HG02798 (cell line): ENCODE measurements at regions not wholly inside any gene's neighbourhood (a gene's known extent, or its start where the extent isn't known, plus 50 kb on each side); places are given as distances from the start of the nearest gene placed in this dataset.
"Not testable (repeated sequence)": the region's sequence is repeated elsewhere in the genome, so short reads cannot be mapped to it uniquely, and the experiment has no call there.

Experiments
- ATAC-seq: cut with Tn5 transposase; IDR thresholded peaks from one replicate; pipeline ENCODE4 v1.9.1; 2021; ENCODE audit warnings: mild to moderate bottlenecking; ENCODE audit not compliant: unreplicated experiment, poor library complexity

DNA sequence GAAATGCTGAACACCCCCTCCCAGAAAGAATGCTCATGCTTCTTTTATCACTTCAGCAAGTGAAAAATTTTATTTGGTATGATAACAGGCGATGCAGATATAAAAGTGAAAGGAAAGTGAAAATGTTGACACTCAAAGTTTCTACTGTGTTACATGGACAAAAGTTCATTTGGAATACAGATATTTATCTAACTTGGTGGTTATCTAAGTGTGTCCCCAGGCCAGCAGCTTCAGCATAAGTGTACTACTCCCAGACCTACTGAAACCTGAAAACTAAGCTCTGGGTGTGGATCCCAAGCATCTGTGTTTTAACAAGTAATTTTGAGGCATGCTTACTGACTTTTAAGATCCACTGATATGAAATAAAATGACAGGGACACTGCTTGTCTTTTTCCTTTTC is 157.1 kb upstream of the BCHE start:
- ATAC-seq = no peak

DNA sequence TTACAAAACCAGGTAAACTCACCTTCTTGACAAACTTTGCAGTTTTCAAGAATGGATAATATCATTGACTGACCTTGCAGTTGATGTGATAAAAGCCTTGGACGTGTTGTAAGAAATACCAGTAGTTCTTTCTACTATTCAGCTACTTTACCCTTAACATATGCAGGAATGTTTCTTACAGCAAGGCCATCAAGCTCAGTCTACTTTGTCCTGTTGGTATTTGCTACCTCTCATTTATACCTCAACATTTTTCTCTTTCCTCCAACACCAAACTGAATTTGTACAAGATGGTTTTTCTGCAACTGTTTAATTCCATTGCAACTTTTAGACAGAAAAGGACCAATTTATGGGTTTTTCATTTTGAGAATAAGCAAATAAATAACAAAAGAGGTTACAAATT is 147.4 kb upstream of the BCHE start:
- ATAC-seq = no peak

DNA sequence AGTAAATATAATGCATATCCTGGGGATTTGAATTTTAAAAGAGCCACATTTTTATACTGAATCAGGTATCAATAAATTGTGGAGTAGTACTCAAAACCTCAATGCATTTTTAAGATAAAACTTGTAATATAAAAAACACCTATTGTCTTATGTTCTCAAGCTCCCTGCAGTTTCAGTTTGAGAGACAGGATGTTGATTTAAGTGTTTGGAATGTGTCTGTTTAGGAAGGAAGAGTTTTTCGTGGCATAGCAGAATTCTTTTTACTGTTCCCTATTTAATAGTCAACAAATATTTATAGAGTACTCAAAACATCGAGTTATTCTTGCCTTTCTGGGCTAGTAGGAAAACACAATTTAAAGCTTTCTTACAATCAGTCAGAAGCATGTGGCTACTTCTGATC is 146.1 kb upstream of the BCHE start:
- ATAC-seq = no peak

DNA sequence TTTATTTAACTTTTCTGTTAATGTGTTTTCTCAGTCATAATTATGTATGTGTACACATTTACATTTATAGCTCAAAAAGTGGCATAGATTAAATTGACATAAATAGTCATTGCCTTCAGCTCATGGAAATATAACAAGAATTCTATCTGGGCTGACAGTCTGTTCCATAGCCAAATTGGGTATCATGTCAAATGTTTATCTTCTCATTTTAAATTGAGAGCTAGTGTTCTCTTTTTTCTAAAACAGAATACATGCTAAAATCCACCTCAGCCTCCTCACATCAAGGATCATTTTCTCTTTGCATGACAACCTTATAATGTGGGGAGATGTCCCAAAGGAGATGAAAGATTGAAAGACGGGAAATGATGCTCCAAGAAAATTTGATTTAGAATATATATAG is 144.1 kb upstream of the BCHE start:
- ATAC-seq = no peak

DNA sequence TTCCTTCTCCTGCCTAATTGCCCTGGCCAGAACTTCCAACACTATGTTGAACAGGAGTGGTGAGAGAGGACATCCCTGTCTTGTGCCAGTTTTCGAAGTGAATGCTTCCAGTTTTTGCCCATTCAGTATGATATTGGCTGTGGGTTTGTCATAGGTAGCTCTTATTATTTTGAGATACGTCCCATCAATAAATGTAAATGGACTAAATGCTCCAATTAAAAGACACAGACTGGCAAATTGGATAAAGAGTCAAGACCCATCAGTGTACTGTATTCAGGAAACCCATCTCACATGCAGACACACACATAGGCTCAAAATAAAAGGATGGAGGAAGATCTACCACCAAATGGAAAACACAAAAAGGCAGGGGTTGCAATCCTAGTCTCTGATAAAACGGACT is 123.6 kb upstream of the BCHE start:
- not testable (repeated sequence) for ATAC-seq

DNA sequence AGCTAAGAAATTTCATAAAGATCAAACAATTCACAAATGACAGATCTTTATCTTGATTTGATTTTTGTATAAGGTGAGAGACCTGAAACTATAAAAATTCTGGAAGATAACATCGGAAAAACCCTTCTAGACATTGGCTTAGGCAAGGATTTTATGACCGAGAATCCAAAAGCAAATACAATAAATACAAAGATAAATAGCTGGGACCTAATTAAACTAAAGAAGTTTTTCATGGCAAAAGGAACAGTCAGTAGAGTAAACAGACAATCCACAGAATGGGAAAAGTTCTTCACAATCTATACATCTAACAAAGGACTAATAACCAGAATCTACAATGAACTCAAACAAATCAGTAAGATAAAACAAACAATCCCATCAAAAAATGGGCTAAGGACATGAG is 116.9 kb upstream of the BCHE start:
- no peak for ATAC-seq

DNA sequence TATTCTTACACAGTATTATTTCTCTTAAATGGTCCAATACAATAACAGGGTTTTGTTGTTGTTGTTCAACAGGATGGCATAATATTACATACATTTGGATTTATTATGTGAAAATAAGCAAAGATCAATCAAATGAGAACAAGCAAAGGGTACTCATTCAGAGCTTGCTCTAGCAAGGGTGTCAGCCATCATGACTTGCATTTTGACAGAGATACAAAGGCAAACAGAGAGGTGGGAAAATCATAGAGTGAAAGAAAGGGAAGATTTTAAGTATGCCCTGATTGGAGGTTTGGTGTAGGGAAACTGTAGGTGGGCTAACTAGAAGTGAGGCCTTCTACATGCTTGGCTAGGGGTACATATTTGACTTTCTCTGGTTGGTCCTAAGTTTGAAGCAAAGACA is 109.1 kb upstream of the BCHE start:
- no peak for ATAC-seq

DNA sequence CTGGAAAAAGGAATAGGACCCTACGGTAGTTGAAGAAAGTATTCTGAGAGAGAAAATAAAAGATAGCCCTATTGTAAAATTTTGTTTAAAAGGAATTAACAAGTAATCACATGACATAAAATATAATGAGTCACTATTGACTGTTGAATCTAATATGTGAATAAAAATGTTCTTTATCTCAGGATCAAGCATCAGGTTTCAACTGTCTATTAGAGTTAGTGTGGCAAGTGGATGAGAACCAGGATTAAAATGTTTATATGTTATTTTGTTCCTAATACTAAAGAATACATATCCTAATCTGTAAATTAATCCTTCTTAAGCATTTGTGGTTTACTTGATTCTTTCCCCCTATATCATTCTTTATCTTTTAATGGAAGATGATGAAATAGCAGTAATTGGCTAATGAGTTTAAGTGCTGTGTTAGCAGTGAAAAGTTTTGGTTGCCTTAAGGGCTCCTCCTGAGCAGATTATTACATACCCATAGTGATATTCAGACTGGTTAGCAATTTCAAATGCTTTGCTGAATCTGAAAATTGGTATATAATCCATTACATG is 101.8 kb upstream of the BCHE start:
- no peak for ATAC-seq

DNA sequence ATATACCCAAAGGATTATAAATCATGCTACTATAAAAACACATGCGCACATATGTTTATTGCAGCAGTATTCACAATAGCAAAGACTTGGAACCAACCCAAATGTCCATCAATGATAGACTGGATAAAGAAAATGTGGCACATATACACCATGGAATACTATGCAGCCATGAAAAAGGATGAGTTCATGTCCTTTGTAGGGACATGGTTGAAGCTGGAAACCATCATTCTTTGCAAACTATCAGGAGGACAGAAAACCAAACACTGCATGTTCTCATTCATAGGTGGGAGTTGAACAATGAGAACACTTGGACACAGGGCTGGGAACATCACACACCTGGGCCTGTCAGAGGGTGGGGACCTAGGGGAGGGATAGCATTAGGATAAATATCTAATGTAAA is 98.9 kb upstream of the BCHE start:
- ATAC-seq = not testable (repeated sequence)

DNA sequence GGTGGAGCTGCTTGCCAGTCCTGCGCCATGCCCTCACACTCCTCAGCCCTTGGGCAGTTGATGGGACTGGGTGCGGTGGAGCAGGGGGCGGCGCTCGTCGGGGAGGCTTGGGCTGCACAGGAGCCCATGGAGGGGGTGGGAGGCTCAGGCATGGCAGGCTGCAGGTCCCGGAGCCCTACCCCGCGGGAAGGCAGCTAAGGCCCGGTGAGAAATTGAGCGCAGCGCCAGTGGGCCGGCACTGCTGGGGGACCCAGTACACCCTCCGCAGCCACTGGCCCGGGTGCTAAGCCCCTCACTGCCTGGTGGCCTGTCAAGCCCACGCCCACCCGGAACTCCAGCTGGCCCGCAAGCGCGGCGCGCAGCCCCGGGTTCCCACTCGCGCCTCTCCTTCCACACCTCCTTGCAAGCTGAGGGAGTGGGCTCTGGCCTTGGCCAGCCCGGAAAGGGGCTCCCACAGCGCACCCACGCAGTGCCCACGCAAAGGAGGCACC is 87.1 kb upstream of the BCHE start:
- not testable (repeated sequence) for ATAC-seq

DNA sequence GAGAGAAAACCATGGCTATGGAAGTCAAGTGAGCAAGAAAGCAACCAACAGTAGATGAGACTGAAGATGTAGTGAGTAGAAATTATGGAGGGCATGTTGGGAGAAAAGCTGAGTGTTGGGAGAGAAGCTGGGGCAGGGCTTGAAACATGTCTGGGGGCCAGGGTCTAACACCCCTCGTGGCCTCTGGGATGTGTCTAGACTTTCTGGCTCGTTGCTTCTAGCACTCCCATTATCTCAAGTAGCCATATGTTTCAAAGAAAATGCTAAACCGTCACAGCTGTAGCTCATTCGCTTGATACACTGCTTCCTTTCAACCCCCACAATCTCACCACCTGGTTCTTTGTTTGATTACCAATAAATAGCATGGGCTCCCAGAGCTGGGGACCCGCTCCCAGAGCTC is 83.8 kb upstream of the BCHE start:
- ATAC-seq = no peak

DNA sequence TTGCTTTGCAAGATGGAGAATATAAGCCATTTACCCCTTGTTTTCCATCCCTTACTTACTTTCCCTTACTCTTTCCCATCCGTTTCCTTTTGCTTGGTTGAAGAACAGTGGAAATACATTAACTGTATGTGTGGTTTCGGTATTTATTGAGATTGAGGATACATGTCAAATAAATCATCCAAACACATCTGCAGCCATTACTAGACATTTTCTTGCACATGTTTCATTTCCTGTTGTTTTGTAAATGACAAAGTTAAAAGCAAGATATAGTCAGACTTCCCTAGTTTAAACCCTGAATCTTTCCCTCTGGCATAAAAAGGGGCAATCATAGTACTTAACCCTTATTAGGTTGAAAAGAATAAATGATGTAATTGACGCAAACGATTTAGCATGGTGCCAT is 82.1 kb upstream of the BCHE start:
- no peak for ATAC-seq

DNA sequence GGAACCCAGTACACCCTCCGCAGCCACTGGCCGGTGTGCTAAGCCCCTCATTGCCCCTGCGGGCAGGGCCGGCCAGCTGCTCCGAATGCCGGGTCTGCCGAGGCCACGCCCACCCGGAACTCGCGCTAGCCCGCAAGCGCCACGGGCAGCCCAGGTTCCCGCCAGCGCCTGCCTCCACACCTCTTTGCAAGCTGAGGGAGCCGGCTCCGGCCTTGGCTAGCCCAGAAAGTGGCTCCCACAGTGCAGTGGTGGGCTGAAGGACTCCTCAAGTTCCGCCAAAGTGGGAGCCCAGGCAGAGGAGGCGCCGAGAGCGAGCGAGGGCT is 81.4 kb upstream of the BCHE start:
- ATAC-seq = no peak

DNA sequence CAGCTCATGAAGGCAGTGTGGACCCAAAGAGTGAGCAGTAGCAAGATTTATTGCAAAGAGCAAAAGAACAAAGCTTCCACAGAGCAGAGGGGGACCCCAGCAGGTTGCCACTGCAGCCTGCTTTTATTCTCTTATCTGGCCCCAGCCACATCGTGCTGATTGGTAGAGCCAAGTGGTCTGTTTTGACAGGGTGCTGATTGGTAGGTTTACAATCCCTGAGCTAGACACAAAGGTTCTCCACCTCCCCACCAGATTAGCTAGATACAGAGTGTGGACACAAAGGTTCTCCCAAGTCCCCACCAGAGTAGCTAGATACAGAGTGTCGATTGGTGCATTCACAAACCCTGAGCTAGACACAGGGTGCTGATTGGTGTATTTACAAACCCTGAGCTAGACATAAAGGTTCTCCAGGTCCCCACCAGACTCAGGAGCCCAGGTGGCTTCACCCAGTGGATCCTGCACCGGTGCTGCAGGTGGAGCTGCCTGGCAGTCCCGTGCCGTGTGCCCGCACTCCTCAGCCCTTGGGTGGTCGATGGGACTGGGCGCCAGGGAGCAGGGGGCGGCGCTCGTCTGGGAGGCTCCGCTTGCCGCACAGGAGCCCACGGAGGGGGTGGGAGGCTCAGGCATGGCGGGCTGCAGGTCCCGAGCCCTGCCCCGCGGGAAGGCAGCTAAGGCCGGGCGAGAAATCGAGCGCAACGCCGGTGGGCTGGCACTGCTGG is 80.9 kb upstream of the BCHE start:
- not testable (repeated sequence) for ATAC-seq

DNA sequence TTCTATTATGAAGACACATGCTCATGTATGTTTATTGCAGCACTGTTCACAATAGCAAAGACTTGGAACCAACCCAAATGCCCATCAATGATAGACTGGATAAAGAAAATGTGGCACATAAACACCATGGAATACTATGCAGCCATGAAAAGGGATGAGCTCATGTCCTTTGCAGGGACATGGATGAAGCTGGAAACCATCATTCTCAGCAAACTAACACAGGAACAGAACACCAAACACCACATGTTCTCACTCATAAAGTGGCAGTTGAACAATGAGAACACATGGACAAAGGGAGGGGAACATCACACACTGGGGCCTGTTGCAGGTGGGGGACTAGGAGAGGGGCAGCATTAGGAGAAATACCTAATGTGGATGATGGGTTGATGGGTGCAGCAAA is 77.9 kb upstream of the BCHE start:
- ATAC-seq = not testable (repeated sequence)

DNA sequence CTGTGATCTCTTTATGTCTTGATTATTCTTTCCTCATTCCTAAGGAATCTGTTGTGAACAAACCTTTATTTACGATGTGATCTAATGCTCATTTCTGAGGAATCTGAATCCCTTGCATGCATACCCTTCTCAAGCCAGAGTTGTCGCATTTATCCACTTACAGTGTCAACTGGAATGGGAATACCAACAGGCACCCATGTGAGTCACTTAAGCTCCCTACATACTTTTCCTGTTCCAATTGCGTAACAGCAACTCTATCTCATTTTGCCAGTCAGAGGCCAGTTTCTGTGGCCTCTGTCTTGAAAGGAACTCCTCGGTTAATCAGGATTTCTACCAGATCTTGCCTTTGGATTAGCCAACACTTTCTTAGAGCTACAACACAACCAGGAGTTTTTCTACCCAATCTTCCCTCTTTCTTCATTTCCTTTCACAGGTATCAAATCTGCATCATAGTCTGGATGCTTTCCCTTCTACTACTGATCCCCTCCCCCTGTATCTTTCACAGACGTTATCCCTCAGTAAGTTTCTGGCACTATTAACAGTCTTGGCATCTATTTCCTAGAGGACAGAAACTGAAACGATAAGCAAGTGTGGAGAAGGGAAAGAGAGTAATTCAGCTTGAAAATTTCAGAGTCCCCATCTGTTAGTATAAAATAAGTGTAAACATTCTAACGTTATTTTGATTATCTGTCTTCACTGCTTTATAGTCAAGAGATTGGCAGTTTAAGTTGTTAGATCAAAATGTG is 66.8 kb upstream of the BCHE start:
- ATAC-seq = no peak

DNA sequence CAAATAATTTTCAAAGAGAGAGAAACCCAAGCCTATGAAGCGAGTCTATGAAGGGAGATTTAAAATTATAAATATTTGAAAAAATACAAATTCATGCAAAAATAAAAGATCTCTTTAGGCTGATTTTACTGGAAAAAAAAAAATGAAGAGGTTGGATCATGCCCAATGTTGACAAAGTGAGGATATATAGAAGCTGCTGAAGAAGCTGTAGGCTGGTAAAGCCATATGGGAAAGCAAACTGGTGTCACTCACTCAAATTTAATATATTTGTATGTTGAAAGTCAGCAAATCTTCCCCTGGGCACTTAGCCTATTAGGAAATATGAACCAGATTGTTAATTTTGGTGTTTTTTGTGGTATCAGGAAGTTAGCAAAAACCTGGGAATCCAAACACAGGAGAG is 61.8 kb upstream of the BCHE start:
- no peak for ATAC-seq

DNA sequence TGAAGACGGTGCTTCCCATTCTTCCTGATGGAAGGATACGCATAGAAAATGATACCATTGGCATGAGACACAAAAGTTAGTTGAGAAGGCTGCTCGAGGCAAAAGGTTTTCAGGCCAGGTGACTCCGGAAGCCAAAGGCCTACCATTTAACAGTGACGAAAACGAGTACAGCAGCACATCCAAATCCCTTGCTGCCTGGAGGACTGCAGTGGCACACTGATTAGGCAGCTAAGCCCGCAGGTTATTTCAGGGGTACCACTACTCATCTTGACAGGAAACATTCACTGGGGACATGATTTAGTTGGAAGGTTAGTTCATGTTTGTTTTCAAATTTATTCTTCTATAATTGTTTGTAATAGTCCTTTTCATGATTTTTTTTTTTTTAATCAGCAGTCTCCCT is 59.9 kb upstream of the BCHE start:
- ATAC-seq = no peak

DNA sequence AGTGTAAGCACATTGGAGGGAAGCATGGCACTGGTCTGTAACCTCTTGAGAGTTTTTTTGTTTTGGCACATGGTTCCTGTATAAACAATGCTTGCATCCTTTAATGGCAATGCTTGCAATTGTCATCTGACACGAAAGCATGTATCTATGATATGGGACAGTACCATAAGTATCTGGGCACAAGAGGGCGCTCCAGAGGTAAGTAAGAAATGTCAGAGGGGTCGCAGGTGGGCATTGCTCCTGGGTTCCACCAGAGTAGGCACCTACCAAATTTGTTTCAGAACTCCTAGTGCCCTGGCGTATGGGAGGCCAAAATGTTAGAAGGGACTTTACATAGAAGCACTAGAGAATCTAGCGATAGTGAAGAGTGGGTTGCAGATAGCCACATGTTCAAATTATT is 58.7 kb upstream of the BCHE start:
- ATAC-seq = no peak

DNA sequence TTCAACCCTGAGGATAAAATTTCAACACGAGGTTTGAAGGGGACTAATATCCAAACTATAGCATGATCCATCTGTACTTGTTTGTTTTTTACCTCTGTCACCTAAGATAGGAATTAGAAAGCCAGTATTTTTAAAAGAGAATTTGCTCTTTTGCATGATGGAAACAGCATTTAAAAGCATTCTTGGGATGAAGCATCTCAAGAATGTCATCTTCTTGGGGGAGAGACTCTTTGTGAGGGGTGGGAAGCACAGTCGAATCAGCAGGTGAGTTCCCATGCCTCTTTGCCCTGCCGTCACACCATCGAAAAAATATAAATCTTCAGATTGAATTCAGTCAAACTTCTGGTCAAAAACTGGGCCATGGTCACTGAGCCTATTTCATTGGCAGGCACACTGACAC is 55.3 kb upstream of the BCHE start:
- ATAC-seq = no peak
